ENCODE measurements at regions not wholly inside any gene's neighbourhood (a gene's known extent, or its start where the extent isn't known, plus 50 kb on each side); places are given as distances from the start of the nearest gene placed in this dataset.
"Not testable (repeated sequence)": the region's sequence is repeated elsewhere in the genome, so short reads cannot be mapped to it uniquely, and the experiment has no call there.

DNA sequence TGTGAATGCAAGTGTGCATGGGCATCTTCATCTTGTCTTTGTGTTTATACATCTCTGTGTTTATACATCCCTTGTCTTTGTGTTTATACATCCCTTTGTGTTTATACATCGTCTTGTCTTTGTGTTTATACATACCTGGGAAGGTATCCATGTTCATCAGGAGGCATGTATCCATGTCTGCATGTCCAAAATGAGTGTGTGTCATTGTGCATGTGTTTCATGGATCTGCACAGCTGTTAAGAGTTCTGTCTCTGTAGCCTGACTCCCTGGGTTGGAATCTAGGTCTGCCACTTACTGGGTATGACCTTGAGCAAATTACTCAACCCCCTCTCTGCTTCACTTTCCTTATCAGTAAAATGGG is 50.1 kb upstream of the SIRPA start:
- no peak for TF ChIP-seq CTCF (IDR thresholded peaks at IDR 0.05; ENCODE audit: insufficient read depth, low read length, missing control alignments)
- POLR2A ChIA-PET: no interaction called here
- CTCF ChIA-PET: interaction anchor here (1.0 kb wide), 2 partner anchors 11 to 25 kb away, joined by 3 read pairs; no protein-coding TSS in a partner anchor
- no peak overlapping the region for H3K4me3 ChIP-seq (ENCODE audit: low read depth, low read length)
- no peak for DNase-seq (ENCODE audit: low read depth, low spot score)

- ChIA-PET POLR2A (no interaction called here), CTCF (interaction anchor here (1.0 to 1.9 kb wide), 3 partner anchors 10 to 67 kb away, joined by 3 to 6 read pairs (median 3); no protein-coding TSS in a partner anchor)
- H3K4me3 ChIP-seq (ENCODE audit: low read depth, low read length): no peak overlapping the region
- TF ChIP-seq CTCF (IDR thresholded peaks at IDR 0.05; ENCODE audit: insufficient read depth, low read length, missing control alignments): no peak
- peak; percentile 53 for DNase-seq (ENCODE audit: low read depth, low spot score)
These were observed 50.7 kb upstream of the SIRPA start for GRCh38 chr20:1844325-1845162.

GRCh38 chr20:1842281-1842680 is 52.9 kb upstream of the SIRPA start:
- no peak for DNase-seq (ENCODE audit: low read depth, low spot score)
- ChIA-PET CTCF (interaction anchor here (0.7 to 1.8 kb wide), 3 partner anchors 8 to 40 kb away, joined by 3 to 5 read pairs (median 4); no protein-coding TSS in a partner anchor), POLR2A (no interaction called here)
- H3K4me3 ChIP-seq (ENCODE audit: low read depth, low read length): no peak overlapping the region
- TF ChIP-seq CTCF (IDR thresholded peaks at IDR 0.05; ENCODE audit: insufficient read depth, low read length, missing control alignments): no peak

- H3K4me3 ChIP-seq (ENCODE audit: low read depth, low read length): no peak overlapping the region
- CTCF ChIA-PET: interaction anchor here (1.0 to 1.8 kb wide), 2 partner anchors 9 to 39 kb away, joined by 4 to 5 read pairs; no protein-coding TSS in a partner anchor
- no peak for DNase-seq (ENCODE audit: low read depth, low spot score)
- TF ChIP-seq CTCF (IDR thresholded peaks at IDR 0.05; ENCODE audit: insufficient read depth, low read length, missing control alignments): no peak
- POLR2A ChIA-PET: no interaction called here
These were observed 53.6 kb upstream of the SIRPA start for GRCh38 chr20:1841554-1842140.

DNA sequence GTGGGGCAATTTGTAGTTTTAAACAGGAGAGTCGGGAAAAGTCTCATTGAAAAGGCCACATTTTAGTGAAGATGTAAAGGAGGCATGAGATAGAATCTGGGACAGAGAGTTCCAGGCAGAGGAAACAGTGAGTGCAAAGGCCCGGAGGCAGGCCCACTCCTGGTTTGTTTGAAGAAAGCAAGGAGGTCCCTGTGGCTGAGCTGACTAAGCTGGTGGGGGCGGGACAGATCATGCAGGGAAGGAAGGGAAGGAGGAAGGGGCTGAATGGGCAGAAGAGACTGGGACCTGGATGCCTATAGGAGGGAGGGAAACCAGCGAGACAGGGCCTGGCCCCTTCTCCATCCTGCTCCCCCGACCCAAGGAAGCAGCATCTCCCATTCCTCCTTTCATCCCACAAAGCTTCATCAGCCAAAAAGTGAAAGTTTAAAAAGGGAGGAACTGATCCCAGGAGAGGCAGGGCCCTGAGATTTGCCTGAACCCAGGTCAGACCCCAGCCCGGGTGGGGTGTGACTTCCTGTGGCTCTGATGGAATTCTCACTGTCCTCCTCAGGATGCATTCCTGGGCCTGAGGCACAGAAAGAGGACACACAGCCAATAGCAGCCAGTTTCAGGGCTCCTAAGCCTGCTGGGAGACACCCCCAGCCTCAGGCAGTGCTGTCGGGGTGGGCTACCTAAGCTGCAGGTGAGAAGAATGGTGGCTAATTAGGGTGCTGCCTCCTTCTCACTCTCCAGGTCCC is 54.2 kb upstream of the SIRPA start:
- H3K4me3 ChIP-seq (ENCODE audit: low read depth, low read length): no peak overlapping the region
- ChIA-PET CTCF (interaction anchor here (1.0 to 1.4 kb wide), 2 partner anchors 10 to 26 kb away, joined by 3 to 4 read pairs; no protein-coding TSS in a partner anchor), POLR2A (no interaction called here)
- DNase-seq (ENCODE audit: low read depth, low spot score): no peak
- no peak for TF ChIP-seq CTCF (IDR thresholded peaks at IDR 0.05; ENCODE audit: insufficient read depth, low read length, missing control alignments)

DNA sequence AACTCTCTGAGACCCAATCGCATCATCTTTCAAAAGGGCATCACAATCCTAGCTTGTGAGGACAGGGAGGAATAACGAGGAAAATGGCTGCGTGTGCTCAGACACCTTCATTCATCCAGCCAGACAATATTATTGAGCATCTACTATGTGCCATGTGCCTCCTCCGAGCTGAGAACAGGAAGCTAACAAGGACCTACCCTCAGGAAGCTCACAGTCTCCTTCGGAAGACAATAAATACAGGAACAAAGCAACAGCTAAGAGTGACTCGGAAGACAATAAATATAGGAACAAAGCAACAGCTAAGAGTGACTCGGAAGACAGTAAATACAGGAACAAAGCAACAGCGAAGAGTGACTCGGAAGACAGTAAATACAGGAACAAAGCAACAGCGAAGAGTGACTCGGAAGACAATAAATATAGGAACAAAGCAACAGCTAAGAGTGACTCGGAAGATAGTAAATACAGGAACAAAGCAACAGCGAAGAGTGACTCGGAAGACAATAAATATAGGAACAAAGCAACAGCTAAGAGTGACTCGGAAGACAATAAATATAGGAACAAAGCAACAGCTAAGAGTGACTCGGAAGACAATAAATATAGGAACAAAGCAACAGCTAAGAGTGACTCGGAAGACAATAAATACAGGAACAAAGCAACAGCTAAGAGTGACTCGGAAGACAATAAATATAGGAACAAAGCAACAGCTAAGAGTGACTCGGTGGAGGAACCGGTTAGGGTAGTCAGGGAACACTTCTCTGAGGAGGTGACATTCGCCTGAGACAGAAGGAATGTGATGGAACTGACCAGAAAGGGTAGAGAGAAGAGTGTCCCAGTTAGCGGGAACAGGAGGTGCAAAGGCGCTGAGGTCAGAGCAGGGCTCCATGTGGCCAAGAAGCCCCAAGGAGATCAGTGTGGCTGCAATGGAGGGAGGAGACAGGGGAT is 55.6 kb upstream of the SIRPA start:
- H3K4me3 ChIP-seq (ENCODE audit: low read depth, low read length); POLR2A ChIA-PET; DNase-seq (ENCODE audit: low read depth, low spot score): not testable (repeated sequence)
- CTCF ChIA-PET: interaction anchor here (1.4 kb wide), 1 partner anchor 28 kb away, joined by 3 read pairs; no protein-coding TSS in a partner anchor
